ENCODE measurements at regions not wholly inside any gene's neighbourhood (a gene's known extent, or its start where the extent isn't known, plus 50 kb on each side); places are given as distances from the start of the nearest gene placed in this dataset.

DNA sequence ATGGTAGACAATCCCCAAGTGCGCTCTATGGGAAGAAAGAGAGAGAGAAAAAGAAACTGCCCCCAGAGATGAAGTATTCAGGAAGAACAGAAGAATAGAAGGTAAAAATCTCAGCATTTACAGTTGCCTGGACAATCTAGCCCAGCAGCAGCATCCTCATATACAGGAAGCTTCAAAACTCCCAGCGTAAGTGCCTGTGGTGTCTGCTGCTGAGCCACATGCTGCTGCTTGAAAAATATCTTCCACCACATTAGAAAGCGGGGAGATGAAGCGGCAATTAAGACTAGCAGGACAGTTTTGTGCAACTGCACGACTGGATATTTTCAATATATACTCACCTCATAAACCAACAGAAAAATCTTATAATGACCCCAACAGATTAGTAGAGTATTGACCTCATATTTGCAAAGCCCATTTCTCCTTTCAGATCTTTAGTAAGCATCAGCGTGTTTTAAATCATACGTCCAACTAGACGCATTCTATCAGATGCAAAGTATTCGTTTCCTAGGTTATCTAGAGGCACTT is 972.0 kb upstream of the TENM3 start:
- TF ChIP-seq, protein P1, sequence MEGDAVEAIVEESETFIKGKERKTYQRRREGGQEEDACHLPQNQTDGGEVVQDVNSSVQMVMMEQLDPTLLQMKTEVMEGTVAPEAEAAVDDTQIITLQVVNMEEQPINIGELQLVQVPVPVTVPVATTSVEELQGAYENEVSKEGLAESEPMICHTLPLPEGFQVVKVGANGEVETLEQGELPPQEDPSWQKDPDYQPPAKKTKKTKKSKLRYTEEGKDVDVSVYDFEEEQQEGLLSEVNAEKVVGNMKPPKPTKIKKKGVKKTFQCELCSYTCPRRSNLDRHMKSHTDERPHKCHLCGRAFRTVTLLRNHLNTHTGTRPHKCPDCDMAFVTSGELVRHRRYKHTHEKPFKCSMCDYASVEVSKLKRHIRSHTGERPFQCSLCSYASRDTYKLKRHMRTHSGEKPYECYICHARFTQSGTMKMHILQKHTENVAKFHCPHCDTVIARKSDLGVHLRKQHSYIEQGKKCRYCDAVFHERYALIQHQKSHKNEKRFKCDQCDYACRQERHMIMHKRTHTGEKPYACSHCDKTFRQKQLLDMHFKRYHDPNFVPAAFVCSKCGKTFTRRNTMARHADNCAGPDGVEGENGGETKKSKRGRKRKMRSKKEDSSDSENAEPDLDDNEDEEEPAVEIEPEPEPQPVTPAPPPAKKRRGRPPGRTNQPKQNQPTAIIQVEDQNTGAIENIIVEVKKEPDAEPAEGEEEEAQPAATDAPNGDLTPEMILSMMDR (conservative IDR thresholded peaks at IDR 0.05; ENCODE audit: low read depth, low read length): no peak
- no peak for TF ChIP-seq EZH2 (IDR thresholded peaks at IDR 0.05; ENCODE audit: borderline replicate concordance, low read depth, low read length, poor library complexity, severe bottlenecking)
